ENCODE measurements at regions not wholly inside any gene's neighbourhood (a gene's known extent, or its start where the extent isn't known, plus 50 kb on each side); places are given as distances from the start of the nearest gene placed in this dataset.
"Not testable (repeated sequence)": the region's sequence is repeated elsewhere in the genome, so short reads cannot be mapped to it uniquely, and the experiment has no call there.

GRCh38 chr13:42381165-42381425 lies 109.1 kb downstream of the AKAP11 start:
- no peaks in the 10 kb centered on the region for H4K20me1 ChIP-seq (ENCODE audit: control insufficient read depth, insufficient read depth)
- no peak overlapping the region; the same call in 1 of the 2 replicates for H2AFZ ChIP-seq (ENCODE audit: control insufficient read depth, low read depth, low read length)
- in situ Hi-C loops (cut with MboI), result no loop called here
- H3K27me3 ChIP-seq (replicated peaks in 1 of 2; ENCODE audit: control insufficient read depth in 2 of 2, insufficient read depth in 2 of 2, low read length in 1 of 2), result no peaks in the 10 kb centered on the region
- ChIA-PET SMC1A (ENCODE audit: uncharacterized antibody, unreplicated experiment) (interaction anchor here (0.6 to 12.5 kb wide), 19 partner anchors 10 to 213 kb away, joined by 3 to 210 read pairs (median 7); no protein-coding TSS in a partner anchor), POLR2A (interaction anchor here (0.6 to 5.1 kb wide), 10 partner anchors 8 to 150 kb away, joined by 3 to 35 read pairs (median 4); partner anchors contain the start of gene AKAP11), RAD21 (ENCODE audit: unreplicated experiment) (interaction anchor here (0.9 to 8.1 kb wide), 17 partner anchors 9 to 170 kb away, joined by 3 to 86 read pairs (median 9); no protein-coding TSS in a partner anchor), CTCF (interaction anchor here (0.9 to 5.5 kb wide), 10 partner anchors 12 to 149 kb away, joined by 3 to 39 read pairs (median 5); no protein-coding TSS in a partner anchor)
- H3K9me3 ChIP-seq (replicated peaks; ENCODE audit: control insufficient read depth, insufficient read depth, low read length), result peaks cover 14% of the 10 kb centered on the region
- H3K4me2 ChIP-seq (ENCODE audit: control insufficient read depth, insufficient read depth), result peak overlapping the region; percentile 91
- no peaks in the 10 kb centered on the region for H3K36me3 ChIP-seq (ENCODE audit: control insufficient read depth in 2 of 2, insufficient read depth in 2 of 2, low read length in 1 of 2)
- peak overlapping the region; percentile 77 for H3K9ac ChIP-seq (ENCODE audit: control insufficient read depth, insufficient read depth, low read length)
- WGBS (ENCODE audit: insufficient coverage, insufficient replicate concordance, low lambda C conversion rate, missing lambda C conversion rate), result 2% methylated on average over 4 of the region's 4 CpGs
- H3K4me1 ChIP-seq (ENCODE audit: control insufficient read depth, insufficient read depth, low read length), result peaks cover 49% of the 10 kb centered on the region
- no peaks in the 10 kb centered on the region for H3K79me2 ChIP-seq (ENCODE audit: control insufficient read depth, insufficient read depth, low read length)
- FAIRE-seq, result no peak
- DNase-seq (ENCODE audit: low read depth, low spot score), result no peak
- ATAC-seq, result no peak
- TF ChIP-seq SIX5 (IDR thresholded peaks at IDR 0.05; ENCODE audit: low read depth, low read length, severe bottlenecking) (no peak), ZNF207 (IDR thresholded peaks at IDR 0.05; ENCODE audit: borderline replicate concordance) (0 out of 2 replicates have a peak, but pooled peaks have one; percentile 37), HDGF (IDR thresholded peaks at IDR 0.05) (peak; percentile 19; the same call in 1 of the 2 replicates), ZSCAN29 (IDR thresholded peaks at IDR 0.05) (no peak), POLR2AphosphoS2 (IDR thresholded peaks at IDR 0.05; ENCODE audit: low read depth, low read length) (no peak), NBN (IDR thresholded peaks at IDR 0.05) (0 out of 2 replicates have a peak, but pooled peaks have one; percentile 7), BCL11A (IDR thresholded peaks at IDR 0.05; ENCODE audit: low read depth, low read length) (no peak)
- BruUV-seq (replicated peaks), result no TSS peak
- H3K27ac ChIP-seq (ENCODE audit: control insufficient read depth, insufficient read depth), result peak overlapping the region; percentile 99
- intact Hi-C loops (cut with micrococcal nuclease; ENCODE audit: unreplicated experiment), result loop anchor here (5.0 kb wide), 1 partner anchor 611 kb away; the partner anchor contains the start of gene EPSTI1
- 0 out of 2 replicates have a peak overlapping the region, but pooled peaks have one; percentile 6 for H3K4me3 ChIP-seq

GRCh38 chr13:42381426-42381825 lies 109.5 kb downstream of the AKAP11 start:
- H3K4me3 ChIP-seq; H3K27me3 ChIP-seq (replicated peaks in 1 of 2; ENCODE audit: control insufficient read depth in 2 of 2, insufficient read depth in 2 of 2, low read length in 1 of 2); in situ Hi-C loops (cut with MboI); H3K36me3 ChIP-seq (ENCODE audit: control insufficient read depth in 2 of 2, insufficient read depth in 2 of 2, low read length in 1 of 2); DNase-seq (ENCODE audit: low read depth, low spot score); FAIRE-seq; H4K20me1 ChIP-seq (ENCODE audit: control insufficient read depth, insufficient read depth); BruUV-seq (replicated peaks); H2AFZ ChIP-seq (ENCODE audit: control insufficient read depth, low read depth, low read length); H3K79me2 ChIP-seq (ENCODE audit: control insufficient read depth, insufficient read depth, low read length); ATAC-seq: not testable (repeated sequence)
- POLR2A ChIA-PET, result interaction anchor here (0.6 to 5.1 kb wide), 10 partner anchors 8 to 150 kb away, joined by 3 to 35 read pairs (median 4); partner anchors contain the start of gene AKAP11
- SMC1A ChIA-PET (ENCODE audit: uncharacterized antibody, unreplicated experiment), result interaction anchor here (0.6 to 12.5 kb wide), 15 partner anchors 9 to 213 kb away, joined by 3 to 210 read pairs (median 10); no protein-coding TSS in a partner anchor
- Histone ChIP-seq H3K27ac (ENCODE audit: control insufficient read depth, insufficient read depth) (peak overlapping the region; percentile 99), H3K9me3 (replicated peaks; ENCODE audit: control insufficient read depth, insufficient read depth, low read length) (peaks cover 12% of the 10 kb centered on the region), H3K9ac (ENCODE audit: control insufficient read depth, insufficient read depth, low read length) (peak overlapping the region; percentile 77; the same call in 1 of the 2 replicates), H3K4me2 (ENCODE audit: control insufficient read depth, insufficient read depth) (peak overlapping the region; percentile 91; the same call in 1 of the 2 replicates), H3K4me1 (ENCODE audit: control insufficient read depth, insufficient read depth, low read length) (peaks cover 45% of the 10 kb centered on the region)
- WGBS (ENCODE audit: insufficient coverage, insufficient replicate concordance, low lambda C conversion rate, missing lambda C conversion rate), result 98% methylated on average over 8 of the region's 8 CpGs
- TF ChIP-seq NFYB (IDR thresholded peaks at IDR 0.05; ENCODE audit: insufficient read depth, low read depth, low read length), result peak; percentile 74
- RAD21 ChIA-PET (ENCODE audit: unreplicated experiment), result interaction anchor here (0.9 to 8.1 kb wide), 17 partner anchors 8 to 170 kb away, joined by 3 to 86 read pairs (median 9); no protein-coding TSS in a partner anchor
- CTCF ChIA-PET, result interaction anchor here (0.9 to 5.5 kb wide), 8 partner anchors 9 to 98 kb away, joined by 3 to 39 read pairs (median 10); no protein-coding TSS in a partner anchor
- intact Hi-C loops (cut with micrococcal nuclease; ENCODE audit: unreplicated experiment), result loop anchor here (5.0 kb wide), 1 partner anchor 611 kb away; the partner anchor contains the start of gene EPSTI1
